SU-DHL-6 (cell line): ENCODE measurements at regions not wholly inside any gene's neighbourhood (a gene's known extent, or its start where the extent isn't known, plus 50 kb on each side); places are given as distances from the start of the nearest gene placed in this dataset.

Source experiments
- EZH2phosphoT487 ChIP-seq: fragments of 200-600 bp; sonication (generic), shearing (Covaris generic); conservative IDR thresholded peaks from 2 replicates; pipeline ENCODE4 v1.6.1; 2018; ENCODE audit warnings: mild to moderate bottlenecking, antibody characterized with exemption, low read length, moderate library complexity, mixed read lengths
- TF ChIP-seq, protein P1 (sequence below): fragments of 200-600 bp; sonication (generic); IDR thresholded peaks from one replicate; pipeline ENCODE4 v1.5.1; 2017; ENCODE audit warnings: antibody characterized with exemption, mild to moderate bottlenecking, low read length, moderate library complexity; ENCODE audit not compliant: insufficient read depth, poor library complexity, severe bottlenecking

GRCh38 chr10:131004276-131004675, 307.2 kb downstream of the TCERG1L start:
- TF ChIP-seq, protein P1, sequence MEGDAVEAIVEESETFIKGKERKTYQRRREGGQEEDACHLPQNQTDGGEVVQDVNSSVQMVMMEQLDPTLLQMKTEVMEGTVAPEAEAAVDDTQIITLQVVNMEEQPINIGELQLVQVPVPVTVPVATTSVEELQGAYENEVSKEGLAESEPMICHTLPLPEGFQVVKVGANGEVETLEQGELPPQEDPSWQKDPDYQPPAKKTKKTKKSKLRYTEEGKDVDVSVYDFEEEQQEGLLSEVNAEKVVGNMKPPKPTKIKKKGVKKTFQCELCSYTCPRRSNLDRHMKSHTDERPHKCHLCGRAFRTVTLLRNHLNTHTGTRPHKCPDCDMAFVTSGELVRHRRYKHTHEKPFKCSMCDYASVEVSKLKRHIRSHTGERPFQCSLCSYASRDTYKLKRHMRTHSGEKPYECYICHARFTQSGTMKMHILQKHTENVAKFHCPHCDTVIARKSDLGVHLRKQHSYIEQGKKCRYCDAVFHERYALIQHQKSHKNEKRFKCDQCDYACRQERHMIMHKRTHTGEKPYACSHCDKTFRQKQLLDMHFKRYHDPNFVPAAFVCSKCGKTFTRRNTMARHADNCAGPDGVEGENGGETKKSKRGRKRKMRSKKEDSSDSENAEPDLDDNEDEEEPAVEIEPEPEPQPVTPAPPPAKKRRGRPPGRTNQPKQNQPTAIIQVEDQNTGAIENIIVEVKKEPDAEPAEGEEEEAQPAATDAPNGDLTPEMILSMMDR: no peak
- no peak for TF ChIP-seq EZH2phosphoT487
